Left ventricle myocardium inferior (tissue), 1 donor: ENCODE measurements at regions not wholly inside any gene's neighbourhood (a gene's known extent, or its start where the extent isn't known, plus 50 kb on each side); places are given as distances from the start of the nearest gene placed in this dataset.

Source experiments
- DNase-seq: peaks from one replicate; pipeline ENCODE4 v3.0.0-alpha.2; 2020
- H3K27ac ChIP-seq: fragments of 200-600 bp; replicated peaks from 2 replicates; pipeline ENCODE4 v1.8.0; 2021
- H3K27me3 ChIP-seq: fragments of 200-600 bp; 2 replicates; pipeline ENCODE4 v1.8.0; 2021; ENCODE audit warnings: low read depth
- H3K36me3 ChIP-seq: fragments of 200-600 bp; 2 replicates; pipeline ENCODE4 v1.8.0; 2021
- H3K4me1 ChIP-seq: fragments of 200-600 bp; 2 replicates; pipeline ENCODE4 v1.8.0; 2021
- H3K4me3 ChIP-seq: fragments of 200-600 bp; 2 replicates; pipeline ENCODE4 v1.8.0; 2021; ENCODE audit warnings: mild to moderate bottlenecking, moderate library complexity
- H3K9me3 ChIP-seq: fragments of 200-600 bp; replicated peaks from 2 replicates; pipeline ENCODE4 v1.8.0; 2021
- intact Hi-C: fragments of 100-400 bp; cut with micrococcal nuclease; formaldehyde crosslinking; loops from one replicate; pipeline ENCODE4 v1.11.0; 2022
- TF ChIP-seq, protein P1 (sequence below): fragments of 200-600 bp; IDR thresholded peaks from 2 replicates; pipeline ENCODE4 v1.8.0; 2021; ENCODE audit warnings: antibody characterized with exemption, mild to moderate bottlenecking, borderline replicate concordance
- donor health status: DM: no; HTN: yes; CAD: no; lungs with severe emphysema.

DNA sequence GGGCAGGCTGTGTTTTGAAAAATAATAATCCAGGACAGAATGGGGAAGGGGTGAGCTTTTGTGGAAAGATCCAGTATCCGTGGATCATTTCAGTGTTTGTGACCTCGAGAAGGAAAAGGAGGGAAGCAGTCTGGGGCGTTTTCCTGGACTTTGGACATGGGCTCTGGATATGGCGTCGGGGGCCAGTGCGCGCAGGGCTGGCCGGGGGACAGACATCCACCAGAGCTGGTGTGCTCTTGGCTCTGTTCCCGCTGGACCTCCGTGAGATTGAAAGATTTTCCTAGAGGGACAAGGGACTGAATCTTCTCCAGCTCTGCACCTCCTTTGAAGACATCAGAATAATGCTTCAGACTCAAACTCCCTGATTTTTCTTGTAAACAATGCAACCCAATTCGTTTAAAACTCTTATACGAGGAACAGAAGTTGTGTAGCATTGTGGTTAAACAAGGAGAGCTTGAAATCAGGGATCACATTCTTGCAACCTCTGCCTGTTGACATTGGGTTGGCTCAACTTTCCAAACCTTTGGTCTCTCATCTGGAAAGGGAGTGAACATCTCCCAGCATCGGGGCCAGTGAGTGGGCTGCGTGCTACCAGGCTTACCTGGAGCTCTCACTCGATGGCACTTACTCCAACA lies 75.9 kb downstream of the C16orf95 start:
- Histone ChIP-seq H3K36me3 (no peaks in the 10 kb centered on the region), H3K27ac (no peak overlapping the region), H3K4me3 (no peak overlapping the region), H3K9me3 (no peaks in the 10 kb centered on the region), H3K4me1 (no peaks in the 10 kb centered on the region), H3K27me3 (peaks cover 61% of the 10 kb centered on the region)
- intact Hi-C loops = no loop called here
- TF ChIP-seq, protein P1, sequence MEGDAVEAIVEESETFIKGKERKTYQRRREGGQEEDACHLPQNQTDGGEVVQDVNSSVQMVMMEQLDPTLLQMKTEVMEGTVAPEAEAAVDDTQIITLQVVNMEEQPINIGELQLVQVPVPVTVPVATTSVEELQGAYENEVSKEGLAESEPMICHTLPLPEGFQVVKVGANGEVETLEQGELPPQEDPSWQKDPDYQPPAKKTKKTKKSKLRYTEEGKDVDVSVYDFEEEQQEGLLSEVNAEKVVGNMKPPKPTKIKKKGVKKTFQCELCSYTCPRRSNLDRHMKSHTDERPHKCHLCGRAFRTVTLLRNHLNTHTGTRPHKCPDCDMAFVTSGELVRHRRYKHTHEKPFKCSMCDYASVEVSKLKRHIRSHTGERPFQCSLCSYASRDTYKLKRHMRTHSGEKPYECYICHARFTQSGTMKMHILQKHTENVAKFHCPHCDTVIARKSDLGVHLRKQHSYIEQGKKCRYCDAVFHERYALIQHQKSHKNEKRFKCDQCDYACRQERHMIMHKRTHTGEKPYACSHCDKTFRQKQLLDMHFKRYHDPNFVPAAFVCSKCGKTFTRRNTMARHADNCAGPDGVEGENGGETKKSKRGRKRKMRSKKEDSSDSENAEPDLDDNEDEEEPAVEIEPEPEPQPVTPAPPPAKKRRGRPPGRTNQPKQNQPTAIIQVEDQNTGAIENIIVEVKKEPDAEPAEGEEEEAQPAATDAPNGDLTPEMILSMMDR = no peak
- no peak for DNase-seq

DNA sequence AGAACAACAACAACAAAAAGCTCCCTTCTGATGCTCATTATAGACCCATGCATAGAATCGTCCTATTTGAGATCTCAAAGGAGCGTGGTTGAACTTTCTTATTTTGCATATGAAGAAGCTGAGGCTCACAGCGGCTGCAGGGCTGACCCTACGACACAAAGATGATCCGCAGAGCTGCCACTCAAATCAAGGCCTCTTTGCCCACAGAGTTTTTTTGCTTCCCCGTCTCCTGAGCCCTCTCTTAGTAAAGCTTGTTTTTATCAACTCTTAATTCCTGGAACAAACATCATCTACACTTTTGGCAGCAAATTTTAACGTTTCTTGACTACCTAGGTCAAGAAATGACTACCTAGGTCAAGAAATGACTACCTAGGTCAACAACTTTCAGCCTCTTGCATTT lies 73.7 kb downstream of the C16orf95 start:
- Histone ChIP-seq H3K27ac (no peak overlapping the region), H3K4me3 (no peak overlapping the region), H3K27me3 (peaks cover 40% of the 10 kb centered on the region), H3K36me3 (no peaks in the 10 kb centered on the region), H3K9me3 (no peaks in the 10 kb centered on the region), H3K4me1 (peaks cover 10% of the 10 kb centered on the region)
- TF ChIP-seq, protein P1 = no peak
- no peak for DNase-seq
- intact Hi-C loops = no loop called here

DNA sequence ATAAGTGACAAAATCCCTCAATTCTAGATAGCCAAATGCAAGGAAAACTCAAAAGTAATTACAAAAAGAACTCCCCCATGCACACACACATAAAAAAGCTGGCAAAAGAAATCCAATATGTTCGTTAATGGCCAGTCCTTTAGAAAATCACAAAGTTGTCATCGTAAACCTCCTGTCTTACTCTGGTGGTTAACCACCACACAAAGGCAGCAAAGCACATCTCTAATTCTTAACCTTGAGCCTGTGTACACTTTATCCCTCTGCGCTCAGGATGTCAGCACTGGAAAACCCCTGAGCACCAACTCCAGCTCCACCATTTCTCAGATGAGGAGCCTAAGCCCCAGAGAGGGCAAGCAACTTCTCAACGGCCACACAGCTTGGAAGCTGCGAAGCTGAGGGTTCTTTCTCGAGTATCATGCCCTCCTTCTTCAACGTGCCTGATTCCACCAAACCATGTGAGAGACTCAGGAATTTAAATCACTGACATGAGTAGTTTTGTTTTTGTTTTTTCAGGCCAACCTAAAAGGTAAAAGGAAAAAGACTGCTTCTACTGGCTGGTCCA lies 72.5 kb downstream of the C16orf95 start:
- no peak for DNase-seq
- Histone ChIP-seq H3K4me1 (peaks cover 10% of the 10 kb centered on the region), H3K36me3 (no peaks in the 10 kb centered on the region), H3K27me3 (peaks cover 36% of the 10 kb centered on the region), H3K27ac (no peak overlapping the region), H3K9me3 (no peaks in the 10 kb centered on the region), H3K4me3 (no peak overlapping the region)
- intact Hi-C loops = no loop called here
- TF ChIP-seq, protein P1 = no peak

DNA sequence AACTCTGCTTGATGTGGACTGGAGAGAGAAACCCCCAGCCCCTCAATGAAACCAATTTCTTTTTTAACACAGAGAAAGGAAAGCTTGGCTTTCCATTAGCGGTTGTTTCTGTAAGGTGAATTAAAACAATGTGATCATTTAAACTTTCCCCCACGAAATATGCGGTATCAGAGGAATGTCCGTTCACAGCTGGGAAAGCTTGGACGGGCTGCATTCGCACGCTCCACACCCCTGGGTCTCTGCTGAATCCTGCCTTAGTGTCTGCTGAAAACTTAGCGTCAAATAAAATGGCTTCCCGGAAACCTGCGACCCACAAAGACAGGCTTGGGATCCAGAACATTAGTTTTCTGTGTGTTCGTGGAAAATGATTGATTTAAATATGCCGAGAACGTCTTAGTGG lies 71.7 kb downstream of the C16orf95 start:
- no peak for DNase-seq
- Histone ChIP-seq H3K4me3 (no peak overlapping the region), H3K9me3 (no peaks in the 10 kb centered on the region), H3K27ac (no peak overlapping the region), H3K36me3 (no peaks in the 10 kb centered on the region), H3K4me1 (peaks cover 10% of the 10 kb centered on the region), H3K27me3 (peaks cover 31% of the 10 kb centered on the region)
- TF ChIP-seq, protein P1 = no peak
- intact Hi-C loops = no loop called here

DNA sequence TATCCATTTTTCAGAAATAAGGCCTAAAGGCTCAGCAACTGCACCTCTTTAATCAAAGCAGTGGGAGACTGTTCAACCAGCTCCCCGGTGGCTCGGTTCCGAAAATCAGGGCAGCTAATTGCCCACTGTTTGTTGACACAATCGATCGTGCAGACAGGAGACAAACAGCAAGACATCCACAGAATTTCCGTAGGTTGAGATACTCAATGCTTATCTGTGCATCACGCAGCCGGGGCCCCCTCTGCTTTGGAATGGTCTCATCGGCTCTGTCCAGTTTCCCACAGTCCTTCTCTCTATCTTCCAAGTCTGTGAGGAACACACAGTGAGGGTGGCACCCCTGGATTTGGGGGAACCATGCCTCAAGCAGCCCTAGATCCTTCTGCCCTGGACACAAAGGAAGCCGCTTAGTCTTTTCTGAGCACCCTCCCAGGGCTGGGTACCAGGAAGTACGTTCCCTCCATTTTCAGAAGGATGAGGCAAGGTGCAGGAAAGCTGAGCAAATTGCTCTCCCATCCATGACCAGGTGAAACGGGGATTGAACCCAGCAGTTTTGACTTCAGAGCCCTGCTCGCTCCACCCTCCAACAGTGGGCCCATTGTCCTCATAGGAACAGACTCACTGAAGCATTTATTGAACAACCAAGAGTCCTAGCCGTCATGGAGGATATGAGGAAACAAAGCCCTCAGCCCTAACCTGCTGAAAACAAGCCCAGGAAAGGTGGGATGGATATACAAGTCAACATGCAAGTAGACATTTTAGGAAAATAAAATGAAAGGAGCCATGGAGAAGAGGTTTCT lies 70.7 kb downstream of the C16orf95 start:
- H3K4me3 ChIP-seq = no peak overlapping the region
- peaks cover 24% of the 10 kb centered on the region for H3K27me3 ChIP-seq
- DNase-seq = no peak
- H3K9me3 ChIP-seq = no peaks in the 10 kb centered on the region
- H3K4me1 ChIP-seq = peaks cover 10% of the 10 kb centered on the region
- intact Hi-C loops = no loop called here
- TF ChIP-seq, protein P1 = no peak
- H3K36me3 ChIP-seq = no peaks in the 10 kb centered on the region
- no peak overlapping the region for H3K27ac ChIP-seq
